ENCODE measurements at regions not wholly inside any gene's neighbourhood (a gene's known extent, or its start where the extent isn't known, plus 50 kb on each side); places are given as distances from the start of the nearest gene placed in this dataset.
"Not testable (repeated sequence)": the region's sequence is repeated elsewhere in the genome, so short reads cannot be mapped to it uniquely, and the experiment has no call there.

DNA sequence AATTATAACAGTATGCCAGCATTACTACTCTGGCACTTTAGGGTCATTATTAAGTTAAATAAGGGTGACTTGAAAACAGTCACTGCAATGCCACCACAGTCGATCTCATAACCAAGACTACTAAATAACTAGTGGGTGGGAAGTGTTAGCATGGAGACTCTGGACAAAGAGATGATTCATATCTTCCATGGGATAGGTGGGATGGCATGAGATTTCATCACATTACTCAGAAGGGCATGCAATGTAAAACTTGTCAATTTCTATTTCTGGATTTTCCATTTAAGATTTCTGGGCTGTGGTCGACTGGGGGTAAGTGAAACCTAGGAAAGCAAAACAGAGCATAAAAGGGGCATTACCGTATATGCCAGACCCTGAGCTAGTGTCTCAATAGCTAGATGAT lies 538.9 kb upstream of the GRM7 start:
- Histone ChIP-seq H3K4me1 (ENCODE audit: insufficient read depth, low read length) (no peaks in the 10 kb centered on the region), H3K4me3 (ENCODE audit: low read length in 2 of 2) (no peak overlapping the region), H3K27ac (ENCODE audit: low read depth, low read length) (no peak overlapping the region), H3K27me3 (ENCODE audit: insufficient read depth, low read length) (no peaks in the 10 kb centered on the region), H3K9me3 (ENCODE audit: control insufficient read depth in 1 of 2, low read length in 2 of 2) (no peaks in the 10 kb centered on the region), H3K36me3 (ENCODE audit: insufficient read depth, low read length) (no peaks in the 10 kb centered on the region)
- intact Hi-C loops (cut with micrococcal nuclease), result no loop called here
- Mint-ChIP-seq H3K36me3 (no peaks in the 10 kb centered on the region), H3K27ac (no peak overlapping the region), H3K4me3 (no peak overlapping the region), H3K4me1 (no peaks in the 10 kb centered on the region), H3K27me3 (no peaks in the 10 kb centered on the region), H3K9me3 (peaks cover 0 to 9% (median 0%) of the 10 kb centered on the region in 8 donors)
- ChIA-PET POLR2A (ENCODE audit: partially characterized antibody) (no interaction called here), CTCF (ENCODE audit: partially characterized antibody) (no interaction called here)
- DNase-seq, result no peak

DNA sequence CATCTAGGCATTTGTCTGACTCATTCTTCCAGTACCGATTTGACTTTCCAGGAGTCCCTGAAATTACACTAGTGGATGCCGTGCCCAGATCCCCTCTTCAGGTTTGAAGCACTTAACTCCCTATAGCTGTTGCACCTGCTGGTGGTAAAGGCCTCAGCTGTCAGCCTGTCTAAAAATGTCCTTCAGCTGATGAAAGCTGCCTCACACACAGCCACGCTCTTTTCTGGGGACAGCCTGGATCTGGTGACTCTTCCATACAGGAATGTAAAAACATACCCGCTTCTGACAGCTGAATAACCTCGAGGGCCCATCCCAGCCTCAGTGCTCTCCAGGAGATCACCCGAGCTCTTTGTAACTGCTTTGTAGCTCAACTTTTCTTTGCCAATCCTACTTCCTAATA lies 534.1 kb upstream of the GRM7 start:
- POLR2A ChIA-PET (ENCODE audit: partially characterized antibody), result no interaction called here

DNA sequence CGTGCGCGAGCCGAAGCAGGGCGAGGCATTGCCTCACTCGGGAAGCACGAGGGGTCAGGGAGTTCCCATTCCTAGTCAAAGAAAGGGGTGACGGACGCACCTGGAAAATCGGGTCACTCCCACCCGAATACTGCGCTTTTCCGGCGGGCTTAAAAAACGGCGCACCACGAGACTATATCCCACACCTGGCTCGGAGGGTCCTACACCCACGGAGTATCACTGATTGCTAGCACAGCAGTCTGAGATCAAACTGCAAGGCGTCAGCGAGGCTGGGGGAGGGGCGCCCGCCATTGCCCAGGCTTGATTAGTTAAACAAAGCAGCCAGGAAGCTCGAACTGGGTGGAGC lies 520.0 kb upstream of the GRM7 start:
- H3K36me3 ChIP-seq (ENCODE audit: insufficient read depth, low read length); H3K27ac Mint-ChIP-seq; H3K4me3 Mint-ChIP-seq; DNase-seq; H3K9me3 ChIP-seq (ENCODE audit: control insufficient read depth in 1 of 2, low read length in 2 of 2); H3K27me3 ChIP-seq (ENCODE audit: insufficient read depth, low read length); H3K4me3 ChIP-seq (ENCODE audit: low read length in 2 of 2); H3K36me3 Mint-ChIP-seq; H3K4me1 ChIP-seq (ENCODE audit: insufficient read depth, low read length); H3K27me3 Mint-ChIP-seq; CTCF ChIA-PET (ENCODE audit: partially characterized antibody); H3K4me1 Mint-ChIP-seq; H3K27ac ChIP-seq (ENCODE audit: low read depth, low read length); intact Hi-C loops (cut with micrococcal nuclease); POLR2A ChIA-PET (ENCODE audit: partially characterized antibody): not testable (repeated sequence)
- peaks cover 0 to 10% (median 4%) of the 10 kb centered on the region in 8 donors for H3K9me3 Mint-ChIP-seq

More for the DNA sequence above, 534.1 kb upstream of the GRM7 start:
- H3K27me3 ChIP-seq (ENCODE audit: insufficient read depth, low read length), result no peaks in the 10 kb centered on the region
- H3K27me3 Mint-ChIP-seq, result no peaks in the 10 kb centered on the region
- CTCF ChIA-PET (ENCODE audit: partially characterized antibody), result no interaction called here
- H3K4me3 Mint-ChIP-seq, result no peak overlapping the region
- intact Hi-C loops (cut with micrococcal nuclease), result no loop called here
- H3K4me1 Mint-ChIP-seq, result no peaks in the 10 kb centered on the region
- H3K36me3 Mint-ChIP-seq, result no peaks in the 10 kb centered on the region
- H3K9me3 Mint-ChIP-seq, result peaks cover 0 to 10% (median 2%) of the 10 kb centered on the region in 8 donors
- H3K4me1 ChIP-seq (ENCODE audit: insufficient read depth, low read length), result no peaks in the 10 kb centered on the region
- no peak overlapping the region for H3K4me3 ChIP-seq (ENCODE audit: low read length in 2 of 2)
- H3K27ac Mint-ChIP-seq, result no peak overlapping the region
- H3K36me3 ChIP-seq (ENCODE audit: insufficient read depth, low read length), result no peaks in the 10 kb centered on the region
- no peaks in the 10 kb centered on the region for H3K9me3 ChIP-seq (ENCODE audit: control insufficient read depth in 1 of 2, low read length in 2 of 2)
- no peak overlapping the region for H3K27ac ChIP-seq (ENCODE audit: low read depth, low read length)
- no peak for DNase-seq

DNA sequence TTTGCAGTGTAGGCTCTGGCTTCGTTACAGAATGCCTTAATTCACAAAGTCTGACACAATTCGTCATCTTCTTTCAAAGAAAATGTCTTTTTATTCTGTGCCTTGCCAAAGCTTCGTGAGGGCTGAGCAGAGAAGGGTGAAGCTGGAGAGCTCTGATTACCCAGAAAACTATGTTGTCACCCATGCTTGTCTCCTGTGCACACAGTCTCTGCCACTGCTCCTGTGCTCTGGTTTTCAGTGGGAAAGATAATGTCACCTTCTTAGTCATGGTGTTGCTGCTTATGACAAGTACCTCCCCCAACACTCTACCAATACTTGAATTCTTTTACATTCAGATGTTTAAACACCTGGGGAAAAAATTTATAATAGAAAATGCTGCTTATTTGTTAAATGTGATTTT lies 509.2 kb upstream of the GRM7 start:
- no peak for DNase-seq
- no peaks in the 10 kb centered on the region for H3K36me3 ChIP-seq (ENCODE audit: insufficient read depth, low read length)
- Mint-ChIP-seq H3K27ac (no peak overlapping the region), H3K9me3 (peaks cover 0 to 6% (median 2%) of the 10 kb centered on the region in 8 donors), H3K4me1 (no peaks in the 10 kb centered on the region), H3K4me3 (no peak overlapping the region), H3K27me3 (no peaks in the 10 kb centered on the region), H3K36me3 (no peaks in the 10 kb centered on the region)
- CTCF ChIA-PET (ENCODE audit: partially characterized antibody), result no interaction called here
- H3K27me3 ChIP-seq (ENCODE audit: insufficient read depth, low read length), result no peaks in the 10 kb centered on the region
- H3K9me3 ChIP-seq (ENCODE audit: control insufficient read depth in 1 of 2, low read length in 2 of 2), result no peaks in the 10 kb centered on the region
- no peak overlapping the region for H3K4me3 ChIP-seq (ENCODE audit: low read length in 2 of 2)
- POLR2A ChIA-PET (ENCODE audit: partially characterized antibody), result no interaction called here
- intact Hi-C loops (cut with micrococcal nuclease), result no loop called here
- no peak overlapping the region for H3K27ac ChIP-seq (ENCODE audit: low read depth, low read length)
- H3K4me1 ChIP-seq (ENCODE audit: insufficient read depth, low read length), result no peaks in the 10 kb centered on the region

DNA sequence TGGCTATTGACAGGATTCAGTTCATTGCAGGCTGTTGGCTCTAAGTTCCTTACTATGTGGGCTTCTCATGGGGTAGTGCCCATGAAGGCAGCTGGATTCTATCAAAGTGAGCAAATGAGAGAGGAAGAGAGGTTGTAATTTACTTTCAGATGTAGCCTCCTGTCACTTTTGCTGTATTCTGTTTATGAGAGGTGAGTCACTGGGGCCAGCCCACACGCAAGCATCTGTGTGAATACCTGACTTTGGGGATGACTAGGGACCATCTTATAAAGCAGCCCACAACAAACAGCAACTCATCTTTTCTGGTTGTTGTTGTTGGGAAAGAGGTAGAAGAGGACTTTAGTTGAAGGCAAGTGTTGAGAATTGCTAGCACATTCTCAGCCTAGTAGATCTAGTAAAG lies 506.3 kb upstream of the GRM7 start:
- Histone ChIP-seq H3K36me3 (ENCODE audit: insufficient read depth, low read length) (no peaks in the 10 kb centered on the region), H3K27ac (ENCODE audit: low read depth, low read length) (no peak overlapping the region), H3K9me3 (ENCODE audit: control insufficient read depth in 1 of 2, low read length in 2 of 2) (no peaks in the 10 kb centered on the region), H3K4me1 (ENCODE audit: insufficient read depth, low read length) (no peaks in the 10 kb centered on the region), H3K4me3 (ENCODE audit: low read length in 2 of 2) (no peak overlapping the region), H3K27me3 (ENCODE audit: insufficient read depth, low read length) (no peaks in the 10 kb centered on the region)
- POLR2A ChIA-PET (ENCODE audit: partially characterized antibody), result no interaction called here
- CTCF ChIA-PET (ENCODE audit: partially characterized antibody), result no interaction called here
- no peak for DNase-seq
- no peaks in the 10 kb centered on the region for H3K36me3 Mint-ChIP-seq
- H3K4me3 Mint-ChIP-seq, result no peak overlapping the region
- H3K27ac Mint-ChIP-seq, result no peak overlapping the region
- peaks cover 0 to 6% (median 2%) of the 10 kb centered on the region in 8 donors for H3K9me3 Mint-ChIP-seq
- no peaks in the 10 kb centered on the region for H3K4me1 Mint-ChIP-seq
- intact Hi-C loops (cut with micrococcal nuclease), result no loop called here
- H3K27me3 Mint-ChIP-seq, result no peaks in the 10 kb centered on the region

DNA sequence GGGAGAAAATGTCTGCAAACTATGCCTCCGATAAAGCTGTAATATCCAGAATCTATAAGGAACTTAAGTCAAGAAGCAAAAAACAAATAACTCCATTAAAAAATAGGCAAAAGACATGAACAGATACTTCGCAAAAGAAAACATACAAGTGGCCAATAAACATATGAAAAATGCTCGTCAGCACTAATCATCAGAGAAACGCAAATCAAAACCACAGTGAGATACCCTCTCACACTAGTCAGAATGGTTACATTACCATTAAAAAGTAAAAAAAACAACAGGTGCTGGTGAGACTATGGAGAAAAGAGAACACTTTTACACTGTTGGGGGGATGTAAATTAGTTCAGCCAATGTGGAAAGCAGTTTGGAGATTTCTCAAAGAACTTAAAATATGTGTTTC lies 498.5 kb upstream of the GRM7 start:
- H3K36me3 Mint-ChIP-seq, result no peaks in the 10 kb centered on the region
- Histone ChIP-seq H3K27me3 (ENCODE audit: insufficient read depth, low read length) (no peaks in the 10 kb centered on the region), H3K4me3 (ENCODE audit: low read length in 2 of 2) (no peak overlapping the region), H3K27ac (ENCODE audit: low read depth, low read length) (no peak overlapping the region), H3K36me3 (ENCODE audit: insufficient read depth, low read length) (no peaks in the 10 kb centered on the region), H3K9me3 (ENCODE audit: control insufficient read depth in 1 of 2, low read length in 2 of 2) (no peaks in the 10 kb centered on the region), H3K4me1 (ENCODE audit: insufficient read depth, low read length) (no peaks in the 10 kb centered on the region)
- intact Hi-C loops (cut with micrococcal nuclease), result no loop called here
- no peak for DNase-seq
- no peak overlapping the region for H3K4me3 Mint-ChIP-seq
- no peak overlapping the region for H3K27ac Mint-ChIP-seq
- ChIA-PET CTCF (ENCODE audit: partially characterized antibody) (no interaction called here), POLR2A (ENCODE audit: partially characterized antibody) (no interaction called here)
- H3K9me3 Mint-ChIP-seq, result peaks cover 0 to 10% (median 2%) of the 10 kb centered on the region in 8 donors
- H3K27me3 Mint-ChIP-seq, result no peaks in the 10 kb centered on the region
- no peaks in the 10 kb centered on the region for H3K4me1 Mint-ChIP-seq

DNA sequence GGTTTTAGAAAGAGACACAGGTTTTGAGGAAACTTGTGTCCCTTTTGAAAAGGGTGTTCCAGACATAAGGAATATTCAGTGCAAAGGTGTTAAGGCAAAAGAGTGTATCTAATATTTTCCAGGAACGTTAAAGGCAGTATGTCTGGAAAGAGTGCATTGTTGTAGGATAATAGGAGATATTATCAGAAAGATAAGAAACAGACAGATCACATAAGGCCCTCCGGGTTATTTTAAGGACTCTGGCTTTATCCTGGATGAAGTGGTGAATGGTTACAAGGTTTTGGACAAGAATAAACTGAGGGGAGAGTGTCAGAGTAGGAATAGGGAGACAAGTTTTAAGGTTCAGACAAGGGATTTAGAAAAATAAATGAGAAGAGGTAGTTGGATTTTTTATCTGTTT lies 493.7 kb upstream of the GRM7 start:
- no peaks in the 10 kb centered on the region for H3K36me3 Mint-ChIP-seq
- no peaks in the 10 kb centered on the region for H3K27me3 Mint-ChIP-seq
- no peaks in the 10 kb centered on the region for H3K27me3 ChIP-seq (ENCODE audit: insufficient read depth, low read length)
- no peak overlapping the region for H3K27ac ChIP-seq (ENCODE audit: low read depth, low read length)
- H3K9me3 Mint-ChIP-seq, result peaks cover 0 to 8% (median 3%) of the 10 kb centered on the region in 8 donors
- ChIA-PET CTCF (ENCODE audit: partially characterized antibody) (no interaction called here), POLR2A (ENCODE audit: partially characterized antibody) (no interaction called here)
- no peaks in the 10 kb centered on the region for H3K9me3 ChIP-seq (ENCODE audit: control insufficient read depth in 1 of 2, low read length in 2 of 2)
- DNase-seq, result no peak
- no peak overlapping the region for H3K27ac Mint-ChIP-seq
- no peaks in the 10 kb centered on the region for H3K36me3 ChIP-seq (ENCODE audit: insufficient read depth, low read length)
- no peaks in the 10 kb centered on the region for H3K4me1 ChIP-seq (ENCODE audit: insufficient read depth, low read length)
- no peak overlapping the region for H3K4me3 Mint-ChIP-seq
- H3K4me1 Mint-ChIP-seq, result no peaks in the 10 kb centered on the region
- no peak overlapping the region for H3K4me3 ChIP-seq (ENCODE audit: low read length in 2 of 2)
- intact Hi-C loops (cut with micrococcal nuclease), result no loop called here

DNA sequence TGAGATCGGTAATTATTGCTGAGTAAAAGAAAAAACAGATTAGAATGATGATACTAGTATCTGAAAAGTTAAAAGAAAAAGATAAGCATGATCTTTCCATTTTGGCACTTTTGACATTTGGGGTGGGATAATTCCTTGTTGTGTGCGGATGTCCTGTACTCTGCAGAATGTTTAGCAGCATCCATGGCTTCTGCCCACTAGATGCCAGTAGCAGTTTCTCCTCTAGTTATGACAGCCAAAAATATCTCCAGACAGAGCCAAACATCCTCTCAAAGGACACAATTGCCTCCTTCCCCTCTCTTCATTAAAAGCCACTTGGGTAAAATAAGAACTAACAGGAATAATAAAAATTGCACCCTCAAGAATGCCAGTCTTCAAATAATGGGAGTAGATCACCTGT lies 468.8 kb upstream of the GRM7 start:
- no peak for DNase-seq
- Histone ChIP-seq H3K9me3 (ENCODE audit: control insufficient read depth in 1 of 2, low read length in 2 of 2) (no peaks in the 10 kb centered on the region), H3K27me3 (ENCODE audit: insufficient read depth, low read length) (no peaks in the 10 kb centered on the region), H3K36me3 (ENCODE audit: insufficient read depth, low read length) (no peaks in the 10 kb centered on the region), H3K4me1 (ENCODE audit: insufficient read depth, low read length) (no peaks in the 10 kb centered on the region), H3K4me3 (ENCODE audit: low read length in 2 of 2) (no peak overlapping the region), H3K27ac (ENCODE audit: low read depth, low read length) (no peak overlapping the region)
- Mint-ChIP-seq H3K27me3 (no peaks in the 10 kb centered on the region), H3K4me3 (no peak overlapping the region), H3K9me3 (peaks cover 0 to 3% (median 0%) of the 10 kb centered on the region in 8 donors), H3K36me3 (no peaks in the 10 kb centered on the region), H3K4me1 (no peaks in the 10 kb centered on the region), H3K27ac (no peak overlapping the region)
- POLR2A ChIA-PET (ENCODE audit: partially characterized antibody), result no interaction called here
- intact Hi-C loops (cut with micrococcal nuclease), result no loop called here
- CTCF ChIA-PET (ENCODE audit: partially characterized antibody), result no interaction called here

Measured in CD4-positive, alpha-beta memory T cell (primary cell).